ENCODE measurements at regions not wholly inside any gene's neighbourhood (a gene's known extent, or its start where the extent isn't known, plus 50 kb on each side); places are given as distances from the start of the nearest gene placed in this dataset.

DNA sequence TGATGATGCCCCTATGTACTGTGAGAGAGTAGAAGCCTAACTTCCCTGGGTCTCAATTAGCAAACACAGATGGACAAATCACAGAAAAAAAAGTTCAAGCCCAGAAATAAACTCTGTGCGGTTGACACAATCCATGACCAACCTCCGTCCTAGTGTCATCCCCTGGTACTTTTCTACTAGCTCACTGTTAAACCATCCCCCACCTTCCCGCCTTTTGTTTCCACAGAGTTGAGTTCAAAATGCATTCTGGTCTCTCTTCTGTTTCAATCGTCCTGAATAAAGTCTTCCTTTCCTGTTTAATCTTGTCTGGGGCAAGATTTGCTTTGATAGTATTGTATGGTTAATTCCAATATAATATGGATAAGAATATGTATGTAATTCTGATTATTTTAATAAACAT lies 199.9 kb downstream of the SLC6A15 start:
- no peak for DNase-seq (ENCODE audit: low read depth, low spot score)
- Histone ChIP-seq H3K36me3 (ENCODE audit: insufficient read depth, low read length) (no peaks in the 10 kb centered on the region), H3K27ac (no peak overlapping the region), H3K9me3 (ENCODE audit: low read depth, low read length) (no peaks in the 10 kb centered on the region), H3K4me3 (no peak overlapping the region), H3K9ac (ENCODE audit: insufficient read length) (no peak overlapping the region)
- TF ChIP-seq FOXP2 (optimal IDR thresholded peaks at IDR 0.05; ENCODE audit: control extremely low read depth, extremely low read length, insufficient read depth): no peak
- TF ChIP-seq POLR2AphosphoS5 (IDR thresholded peaks at IDR 0.05; ENCODE audit: borderline replicate concordance, low read depth, low read length): no peak
- TF ChIP-seq EZH2 (IDR thresholded peaks at IDR 0.05): no peak

- Histone ChIP-seq H3K9me3 (ENCODE audit: low read depth, low read length) (0 out of 2 replicates have a peak, but pooled peaks cover 3% of the 10 kb centered on the region), H3K36me3 (ENCODE audit: insufficient read depth, low read length) (no peaks in the 10 kb centered on the region), H3K27ac (no peak overlapping the region), H3K9ac (ENCODE audit: insufficient read length) (no peak overlapping the region), H3K4me3 (no peak overlapping the region)
- no peak for DNase-seq (ENCODE audit: low read depth, low spot score)
- TF ChIP-seq EZH2 (IDR thresholded peaks at IDR 0.05) (no peak), POLR2AphosphoS5 (IDR thresholded peaks at IDR 0.05; ENCODE audit: borderline replicate concordance, low read depth, low read length) (no peak), FOXP2 (optimal IDR thresholded peaks at IDR 0.05; ENCODE audit: control extremely low read depth, extremely low read length, insufficient read depth) (no peak)
Measured at GRCh38 chr12:84706374-84706773, 206.2 kb downstream of the SLC6A15 start.

GRCh38 chr12:84704856-84705255 lies 207.7 kb downstream of the SLC6A15 start:
- Histone ChIP-seq H3K36me3 (ENCODE audit: insufficient read depth, low read length) (no peaks in the 10 kb centered on the region), H3K4me3 (no peak overlapping the region), H3K27ac (no peak overlapping the region), H3K9me3 (ENCODE audit: low read depth, low read length) (0 out of 2 replicates have a peak, but pooled peaks cover 3% of the 10 kb centered on the region), H3K9ac (ENCODE audit: insufficient read length) (no peak overlapping the region)
- no peak for TF ChIP-seq FOXP2 (optimal IDR thresholded peaks at IDR 0.05; ENCODE audit: control extremely low read depth, extremely low read length, insufficient read depth)
- no peak for TF ChIP-seq POLR2AphosphoS5 (IDR thresholded peaks at IDR 0.05; ENCODE audit: borderline replicate concordance, low read depth, low read length)
- TF ChIP-seq EZH2 (IDR thresholded peaks at IDR 0.05): no peak
- no peak for DNase-seq (ENCODE audit: low read depth, low spot score)

DNA sequence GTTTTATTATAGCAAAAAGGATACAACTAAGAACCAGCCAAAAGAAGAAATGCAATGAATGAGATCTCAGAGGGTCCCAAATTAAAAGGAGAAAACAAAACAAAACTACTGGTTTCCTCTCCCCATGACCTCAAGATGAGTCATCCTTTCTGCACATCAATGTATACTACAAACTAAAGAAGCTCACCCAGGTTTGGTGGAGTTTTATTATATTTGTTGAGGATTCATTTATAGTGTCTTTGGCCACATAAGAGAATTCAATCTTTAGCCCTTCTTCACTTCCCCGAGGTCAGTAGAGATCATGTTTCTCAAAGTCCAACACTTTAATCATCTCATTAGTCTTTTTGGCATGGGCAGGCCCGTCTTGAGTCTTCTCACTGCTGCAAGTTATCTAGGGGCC lies 210.6 kb downstream of the SLC6A15 start:
- DNase-seq (ENCODE audit: low read depth, low spot score): no peak
- H3K4me3 ChIP-seq: no peak overlapping the region
- TF ChIP-seq FOXP2 (optimal IDR thresholded peaks at IDR 0.05; ENCODE audit: control extremely low read depth, extremely low read length, insufficient read depth): no peak
- TF ChIP-seq EZH2 (IDR thresholded peaks at IDR 0.05): no peak
- no peak for TF ChIP-seq POLR2AphosphoS5 (IDR thresholded peaks at IDR 0.05; ENCODE audit: borderline replicate concordance, low read depth, low read length)
- no peak overlapping the region for H3K9ac ChIP-seq (ENCODE audit: insufficient read length)
- no peak overlapping the region for H3K27ac ChIP-seq
- 0 out of 2 replicates have a peak, but pooled peaks cover 3% of the 10 kb centered on the region for H3K9me3 ChIP-seq (ENCODE audit: low read depth, low read length)
- no peaks in the 10 kb centered on the region for H3K36me3 ChIP-seq (ENCODE audit: insufficient read depth, low read length)

DNA sequence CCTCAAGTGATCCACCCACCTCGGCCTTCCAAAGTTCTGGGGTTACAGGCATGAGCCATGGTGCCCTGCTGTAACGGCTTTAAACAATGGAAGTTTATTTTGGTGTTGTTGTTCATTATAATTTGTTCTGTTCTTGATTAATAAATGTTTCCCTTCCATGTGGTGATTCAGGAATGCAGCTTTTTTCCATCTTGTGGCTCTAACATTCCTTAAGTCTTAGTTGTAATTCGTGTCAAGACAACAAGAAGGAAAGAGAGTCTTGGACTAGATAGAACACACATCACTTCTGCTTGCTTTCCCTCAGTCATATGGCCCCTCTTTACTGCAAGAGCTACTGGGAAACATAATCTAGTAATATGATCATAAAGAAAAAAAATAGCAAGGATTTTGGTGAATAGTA lies 211.6 kb downstream of the SLC6A15 start:
- DNase-seq (ENCODE audit: low read depth, low spot score): no peak
- TF ChIP-seq FOXP2 (optimal IDR thresholded peaks at IDR 0.05; ENCODE audit: control extremely low read depth, extremely low read length, insufficient read depth): no peak
- TF ChIP-seq POLR2AphosphoS5 (IDR thresholded peaks at IDR 0.05; ENCODE audit: borderline replicate concordance, low read depth, low read length): no peak
- TF ChIP-seq EZH2 (IDR thresholded peaks at IDR 0.05): no peak

DNA sequence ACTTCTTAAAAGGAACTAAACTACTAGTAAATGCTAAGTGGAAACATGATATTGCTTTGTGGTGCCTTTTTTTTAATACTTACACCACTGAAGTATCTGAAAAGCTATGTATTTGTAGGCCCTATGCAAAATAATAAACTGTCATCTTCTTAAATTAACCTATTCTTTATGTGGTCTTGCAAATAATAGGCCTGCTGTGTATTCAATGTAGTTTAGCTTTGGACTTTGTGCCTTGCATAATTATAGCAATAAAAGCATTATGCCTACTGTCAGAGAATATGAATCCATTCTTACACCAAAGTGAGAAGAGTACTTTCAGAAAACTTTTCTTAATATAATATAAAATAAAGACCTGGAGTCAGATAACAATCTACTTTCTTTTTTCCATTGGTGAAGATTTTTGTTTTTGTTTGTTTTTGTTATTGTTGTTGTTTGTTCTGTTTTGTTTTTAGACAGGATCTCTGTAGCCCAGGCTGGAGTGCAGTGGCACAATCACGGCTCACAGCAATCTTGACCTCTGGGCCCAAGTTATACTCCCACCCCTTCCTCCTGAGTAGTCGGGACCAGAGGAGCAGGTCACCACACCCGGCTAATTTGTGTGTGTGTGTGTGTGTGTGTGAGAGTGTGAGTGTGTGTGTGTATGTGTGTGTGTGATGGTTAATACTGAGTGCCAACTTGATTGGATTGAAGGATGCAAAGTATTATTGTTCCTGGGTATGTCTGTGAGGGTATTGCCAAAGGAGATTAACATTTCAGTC lies 213.8 kb downstream of the SLC6A15 start:
- 0 out of 2 replicates have a peak overlapping the region, but pooled peaks have one; percentile 66 for H3K27ac ChIP-seq
- DNase-seq (ENCODE audit: low read depth, low spot score): no peak
- no peak overlapping the region for H3K9ac ChIP-seq (ENCODE audit: insufficient read length)
- no peaks in the 10 kb centered on the region for H3K36me3 ChIP-seq (ENCODE audit: insufficient read depth, low read length)
- TF ChIP-seq EZH2 (IDR thresholded peaks at IDR 0.05) (no peak), FOXP2 (optimal IDR thresholded peaks at IDR 0.05; ENCODE audit: control extremely low read depth, extremely low read length, insufficient read depth) (no peak), POLR2AphosphoS5 (IDR thresholded peaks at IDR 0.05; ENCODE audit: borderline replicate concordance, low read depth, low read length) (no peak)
- H3K9me3 ChIP-seq (ENCODE audit: low read depth, low read length): no peaks in the 10 kb centered on the region
- 0 out of 2 replicates have a peak overlapping the region, but pooled peaks have one; percentile 29 for H3K4me3 ChIP-seq

More for the DNA sequence above, 211.6 kb downstream of the SLC6A15 start:
- Histone ChIP-seq H3K36me3 (ENCODE audit: insufficient read depth, low read length) (no peaks in the 10 kb centered on the region), H3K9me3 (ENCODE audit: low read depth, low read length) (0 out of 2 replicates have a peak, but pooled peaks cover 3% of the 10 kb centered on the region), H3K9ac (ENCODE audit: insufficient read length) (no peak overlapping the region), H3K4me3 (no peak overlapping the region), H3K27ac (no peak overlapping the region)

GRCh38 chr12:84696908-84697540 lies 215.6 kb downstream of the SLC6A15 start:
- no peaks in the 10 kb centered on the region for H3K9me3 ChIP-seq (ENCODE audit: low read depth, low read length)
- H3K4me3 ChIP-seq: no peak overlapping the region
- no peak for TF ChIP-seq FOXP2 (optimal IDR thresholded peaks at IDR 0.05; ENCODE audit: control extremely low read depth, extremely low read length, insufficient read depth)
- TF ChIP-seq POLR2AphosphoS5 (IDR thresholded peaks at IDR 0.05; ENCODE audit: borderline replicate concordance, low read depth, low read length): no peak
- TF ChIP-seq EZH2 (IDR thresholded peaks at IDR 0.05): no peak
- no peak overlapping the region for H3K27ac ChIP-seq
- no peaks in the 10 kb centered on the region for H3K36me3 ChIP-seq (ENCODE audit: insufficient read depth, low read length)
- no peak overlapping the region for H3K9ac ChIP-seq (ENCODE audit: insufficient read length)
- no peak for DNase-seq (ENCODE audit: low read depth, low spot score)

- no peak for DNase-seq (ENCODE audit: low read depth, low spot score)
- Histone ChIP-seq H3K27ac (no peak overlapping the region), H3K9me3 (ENCODE audit: low read depth, low read length) (no peaks in the 10 kb centered on the region), H3K4me3 (no peak overlapping the region), H3K9ac (ENCODE audit: insufficient read length) (no peak overlapping the region), H3K36me3 (ENCODE audit: insufficient read depth, low read length) (no peaks in the 10 kb centered on the region)
- TF ChIP-seq POLR2AphosphoS5 (IDR thresholded peaks at IDR 0.05; ENCODE audit: borderline replicate concordance, low read depth, low read length) (no peak), FOXP2 (optimal IDR thresholded peaks at IDR 0.05; ENCODE audit: control extremely low read depth, extremely low read length, insufficient read depth) (no peak), EZH2 (IDR thresholded peaks at IDR 0.05) (no peak)
Measured at GRCh38 chr12:84696281-84696680, 216.3 kb downstream of the SLC6A15 start.
